ENCODE measurements at regions not wholly inside any gene's neighbourhood (a gene's known extent, or its start where the extent isn't known, plus 50 kb on each side); places are given as distances from the start of the nearest gene placed in this dataset.

DNA sequence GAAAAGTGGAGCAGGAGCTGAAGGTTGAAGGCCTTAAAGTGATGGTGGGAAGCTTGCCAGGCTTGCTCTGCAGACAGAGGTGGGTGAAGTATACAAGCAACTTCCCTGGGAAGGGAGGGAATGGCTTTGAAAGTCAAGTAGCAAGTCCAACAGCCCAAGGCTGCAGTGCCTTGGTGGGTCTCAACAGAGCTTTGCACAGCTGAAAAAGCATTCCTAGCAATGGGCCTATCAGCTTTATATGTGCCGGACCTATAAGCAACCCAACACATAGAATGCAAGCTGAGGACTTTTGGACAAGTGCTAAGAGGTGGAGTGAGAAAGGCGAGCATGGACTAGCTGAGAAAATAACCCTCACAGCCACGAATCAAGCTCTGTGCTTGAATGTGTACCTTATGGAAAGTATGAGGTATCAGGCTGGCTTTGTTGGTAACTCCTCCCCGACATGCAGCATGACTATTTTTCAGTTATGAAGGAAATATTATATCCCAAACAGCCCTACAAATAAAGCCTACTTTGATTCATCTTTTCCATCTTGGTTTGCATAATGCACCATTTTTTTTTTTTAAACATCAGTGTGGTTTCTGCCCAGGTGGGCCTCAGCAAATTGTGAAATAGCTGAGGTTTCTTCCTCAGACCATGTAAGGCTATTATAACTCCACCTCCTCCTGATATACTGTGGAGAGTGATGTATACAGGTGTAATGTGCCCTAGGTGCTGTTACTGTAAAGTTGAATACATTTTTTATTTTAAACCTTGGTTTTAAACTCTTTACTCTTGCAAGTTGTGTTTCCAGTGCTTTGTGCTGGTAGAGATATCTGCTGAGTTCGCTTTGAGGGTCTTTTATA is 241.4 kb upstream of the CXCR4 start:
- H3K4me3 ChIP-seq = no peak overlapping the region
- no peak overlapping the region for H3K27ac ChIP-seq
- no peaks in the 10 kb centered on the region for H3K9me3 ChIP-seq
- intact Hi-C loops (cut with DNase I) = no loop called here
- DNase-seq (no peak), ATAC-seq (no peak)
- H3K36me3 ChIP-seq = no peaks in the 10 kb centered on the region
- H3K4me1 ChIP-seq = peaks cover 9% of the 10 kb centered on the region
- TF ChIP-seq, protein P1, sequence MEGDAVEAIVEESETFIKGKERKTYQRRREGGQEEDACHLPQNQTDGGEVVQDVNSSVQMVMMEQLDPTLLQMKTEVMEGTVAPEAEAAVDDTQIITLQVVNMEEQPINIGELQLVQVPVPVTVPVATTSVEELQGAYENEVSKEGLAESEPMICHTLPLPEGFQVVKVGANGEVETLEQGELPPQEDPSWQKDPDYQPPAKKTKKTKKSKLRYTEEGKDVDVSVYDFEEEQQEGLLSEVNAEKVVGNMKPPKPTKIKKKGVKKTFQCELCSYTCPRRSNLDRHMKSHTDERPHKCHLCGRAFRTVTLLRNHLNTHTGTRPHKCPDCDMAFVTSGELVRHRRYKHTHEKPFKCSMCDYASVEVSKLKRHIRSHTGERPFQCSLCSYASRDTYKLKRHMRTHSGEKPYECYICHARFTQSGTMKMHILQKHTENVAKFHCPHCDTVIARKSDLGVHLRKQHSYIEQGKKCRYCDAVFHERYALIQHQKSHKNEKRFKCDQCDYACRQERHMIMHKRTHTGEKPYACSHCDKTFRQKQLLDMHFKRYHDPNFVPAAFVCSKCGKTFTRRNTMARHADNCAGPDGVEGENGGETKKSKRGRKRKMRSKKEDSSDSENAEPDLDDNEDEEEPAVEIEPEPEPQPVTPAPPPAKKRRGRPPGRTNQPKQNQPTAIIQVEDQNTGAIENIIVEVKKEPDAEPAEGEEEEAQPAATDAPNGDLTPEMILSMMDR (IDR thresholded peaks at IDR 0.05) = no peak
- no peaks in the 10 kb centered on the region for H3K27me3 ChIP-seq

DNA sequence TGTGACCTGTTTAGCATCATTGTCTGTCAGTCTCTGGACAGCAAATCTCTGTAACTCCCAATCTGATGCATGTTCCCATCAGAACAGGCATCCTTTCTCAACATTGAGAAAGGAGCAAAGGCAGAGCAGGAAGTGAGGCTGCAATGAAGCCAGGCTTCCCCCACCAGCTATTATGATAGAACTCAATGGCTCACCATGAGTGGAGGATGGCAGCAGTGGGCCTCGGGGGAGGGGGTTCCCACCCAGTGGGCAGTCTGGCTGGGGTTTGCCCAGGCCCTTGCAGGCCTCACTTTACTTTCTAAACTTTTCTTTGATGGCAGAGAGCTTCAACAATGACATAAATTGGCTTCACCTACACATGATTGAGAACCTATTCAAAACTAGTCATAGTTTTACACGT is 240.6 kb upstream of the CXCR4 start:
- Histone ChIP-seq H3K9me3 (no peaks in the 10 kb centered on the region), H3K27me3 (no peaks in the 10 kb centered on the region), H3K36me3 (no peaks in the 10 kb centered on the region), H3K27ac (no peak overlapping the region), H3K4me1 (peaks cover 7% of the 10 kb centered on the region), H3K4me3 (no peak overlapping the region)
- ATAC-seq (no peak), DNase-seq (no peak)
- intact Hi-C loops (cut with DNase I) = no loop called here
- TF ChIP-seq, protein P1 (IDR thresholded peaks at IDR 0.05) = no peak

DNA sequence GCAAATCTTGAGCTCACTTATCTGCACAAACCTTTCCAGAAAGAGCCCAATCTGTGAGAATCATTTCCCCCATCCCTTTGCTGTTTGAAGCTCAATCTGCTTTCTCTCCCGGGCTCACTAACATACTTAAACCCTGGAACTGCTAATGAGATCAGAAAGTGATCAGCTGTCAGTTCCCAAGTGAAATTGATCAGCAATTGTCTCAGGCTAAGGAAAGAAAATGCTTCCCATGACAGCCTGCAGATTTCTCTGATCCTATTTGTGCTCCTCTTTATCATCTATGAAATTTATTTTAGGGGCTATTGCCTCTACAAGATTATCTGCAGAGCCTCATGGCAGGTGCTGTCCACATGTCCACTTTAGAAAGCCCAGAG is 239.0 kb upstream of the CXCR4 start:
- no peaks in the 10 kb centered on the region for H3K27me3 ChIP-seq

DNA sequence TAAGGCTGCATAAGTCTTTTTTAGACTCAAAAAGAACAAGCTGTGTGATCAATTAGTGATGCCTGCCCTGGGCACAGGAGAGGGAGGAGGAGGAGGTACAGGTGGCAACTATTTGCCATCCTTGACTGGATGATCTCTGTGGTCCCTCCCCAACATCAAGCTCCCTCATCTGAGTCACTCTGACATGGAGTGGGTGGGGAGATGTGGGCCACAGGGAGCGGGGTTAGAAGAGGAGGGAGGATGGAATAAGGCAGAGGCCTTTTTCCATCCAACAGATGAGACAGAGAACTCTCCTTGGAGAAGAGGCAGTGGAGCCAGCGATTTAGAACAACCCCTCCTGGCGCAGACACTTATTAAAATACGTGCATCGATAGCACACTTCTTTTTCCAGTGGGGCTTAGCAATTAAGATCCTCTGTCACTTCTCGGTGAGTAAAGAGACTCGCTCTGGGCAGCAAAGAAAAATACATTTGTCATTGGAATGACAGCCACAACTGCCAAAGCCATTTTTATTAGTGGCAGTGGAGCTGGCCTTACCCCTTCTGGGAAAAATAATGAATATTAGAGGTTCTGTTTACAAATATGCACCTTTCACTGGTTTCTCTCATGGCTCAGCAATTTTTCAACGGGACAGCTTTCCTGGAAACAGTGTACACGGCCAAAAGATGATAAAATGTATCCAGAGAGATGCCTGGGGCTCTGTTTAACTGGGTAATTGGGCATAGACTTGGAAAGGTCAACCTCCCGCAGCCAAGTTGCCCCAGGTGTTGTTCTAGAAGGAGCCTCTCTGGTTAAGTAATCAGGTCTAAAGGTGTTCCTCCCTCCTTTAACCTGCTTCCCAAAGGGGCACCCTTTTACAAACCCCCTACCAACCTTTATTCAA is 238.4 kb upstream of the CXCR4 start:
- no peaks in the 10 kb centered on the region for H3K27me3 ChIP-seq
- H3K27ac ChIP-seq = no peak overlapping the region
- no peak for ATAC-seq
- no peaks in the 10 kb centered on the region for H3K4me1 ChIP-seq
- TF ChIP-seq, protein P1 (IDR thresholded peaks at IDR 0.05) = no peak
- DNase-seq = no peak
- no peak overlapping the region for H3K4me3 ChIP-seq
- no peaks in the 10 kb centered on the region for H3K36me3 ChIP-seq
- no peaks in the 10 kb centered on the region for H3K9me3 ChIP-seq
- intact Hi-C loops (cut with DNase I) = no loop called here

More for the DNA sequence above, 239.0 kb upstream of the CXCR4 start:
- Histone ChIP-seq H3K27ac (no peak overlapping the region), H3K36me3 (no peaks in the 10 kb centered on the region), H3K4me3 (no peak overlapping the region), H3K4me1 (no peaks in the 10 kb centered on the region), H3K9me3 (no peaks in the 10 kb centered on the region)
- intact Hi-C loops (cut with DNase I) = no loop called here
- ATAC-seq (no peak), DNase-seq (no peak)
- TF ChIP-seq, protein P1 (IDR thresholded peaks at IDR 0.05) = no peak

DNA sequence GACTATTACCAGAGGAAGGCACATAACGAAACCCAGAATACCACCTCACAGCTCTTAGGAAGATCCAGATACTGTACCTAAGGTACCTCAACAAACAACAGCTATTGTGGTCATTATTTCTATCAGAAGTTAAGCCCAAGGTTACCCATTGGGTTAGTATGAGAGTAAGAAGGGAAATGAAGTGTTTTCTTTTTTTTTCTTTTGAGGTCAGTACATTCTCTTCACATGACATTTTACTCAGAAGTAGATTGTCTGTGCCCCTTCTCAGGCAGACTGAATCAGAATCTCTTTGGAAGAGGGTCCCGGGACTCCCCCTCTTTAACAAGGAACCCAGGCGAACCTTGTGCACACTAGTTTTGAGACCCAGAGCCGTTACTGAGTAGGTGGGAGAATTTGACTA is 233.7 kb upstream of the CXCR4 start:
- Histone ChIP-seq H3K9me3 (no peaks in the 10 kb centered on the region), H3K27ac (no peak overlapping the region), H3K27me3 (no peaks in the 10 kb centered on the region), H3K4me3 (no peak overlapping the region), H3K36me3 (no peaks in the 10 kb centered on the region), H3K4me1 (no peaks in the 10 kb centered on the region)
- TF ChIP-seq, protein P1 (IDR thresholded peaks at IDR 0.05) = no peak
- ATAC-seq = no peak
- intact Hi-C loops (cut with DNase I) = no loop called here
- DNase-seq = no peak
